HepG2 (cell line): ENCODE measurements at regions not wholly inside any gene's neighbourhood (a gene's known extent, or its start where the extent isn't known, plus 50 kb on each side); places are given as distances from the start of the nearest gene placed in this dataset.

Experiments used
- HNF4A ChIP-seq: sonication (generic); formaldehyde crosslinking; IDR thresholded peaks from 2 replicates; pipeline ENCODE4 v1.4.0; 2020; ENCODE audit warnings: missing genetic modification reagents
- HNRNPUL1 ChIP-seq: fragments of 200-400 bp; formaldehyde crosslinking; IDR thresholded peaks from 2 replicates; pipeline ENCODE4 v1.6.1; 2017; ENCODE audit warnings: low read depth, mild to moderate bottlenecking, low read length, moderate library complexity
- JDP2 ChIP-seq: sonication (generic); formaldehyde crosslinking; IDR thresholded peaks from 2 replicates; pipeline ENCODE4 v1.8.1; 2022; ENCODE audit warnings: missing genetic modification reagents, borderline replicate concordance
- KLF11 ChIP-seq: IDR thresholded peaks from 2 replicates; pipeline ENCODE4 v1.6.1; 2016; ENCODE audit warnings: missing compliant biosample characterization
- MLX ChIP-seq: IDR thresholded peaks from 2 replicates; pipeline ENCODE4 v1.6.1; 2016
- NAIF1 ChIP-seq: sonication (generic); formaldehyde crosslinking; IDR thresholded peaks from 2 replicates; pipeline ENCODE4 v1.5.0; 2020; ENCODE audit warnings: mild to moderate bottlenecking, missing genetic modification reagents, borderline replicate concordance
- NFE2 ChIP-seq: sonication (generic); formaldehyde crosslinking; IDR thresholded peaks from 2 replicates; pipeline ENCODE4 v1.4.0; 2020; ENCODE audit warnings: missing genetic modification reagents
- NFE2L1 ChIP-seq: sonication (generic); formaldehyde crosslinking; IDR thresholded peaks from 2 replicates; pipeline ENCODE4 v1.4.0; 2020; ENCODE audit warnings: missing genetic modification reagents, mild to moderate bottlenecking, borderline replicate concordance
- PCBP2 ChIP-seq: fragments of 200-400 bp; formaldehyde crosslinking; optimal IDR thresholded peaks from 2 replicates; pipeline ENCODE3; 2018; ENCODE audit warnings: low read length, low read depth; ENCODE audit not compliant: poor library complexity, severe bottlenecking
- RBM22 ChIP-seq: fragments of 200-400 bp; formaldehyde crosslinking; optimal IDR thresholded peaks from 2 replicates; pipeline ENCODE3; 2017; ENCODE audit warnings: mild to moderate bottlenecking, low read length, moderate library complexity
- REPIN1 ChIP-seq: sonication (generic); formaldehyde crosslinking; IDR thresholded peaks from 2 replicates; pipeline ENCODE4 v1.8.0; 2022; ENCODE audit warnings: missing genetic modification reagents, low read depth, mild to moderate bottlenecking, borderline replicate concordance
- SMAD3 ChIP-seq: sonication (generic); formaldehyde crosslinking; IDR thresholded peaks from 2 replicates; pipeline ENCODE4 v1.4.0; 2020; ENCODE audit warnings: missing genetic modification reagents
- SMARCE1 ChIP-seq: fragments of 450-650 bp; IDR thresholded peaks from 2 replicates; pipeline ENCODE4 v1.6.1; 2017; ENCODE audit warnings: borderline replicate concordance
- SP140L ChIP-seq: sonication (generic); formaldehyde crosslinking; IDR thresholded peaks from 2 replicates; pipeline ENCODE4 v1.4.0; 2020; ENCODE audit warnings: missing genetic modification reagents, borderline replicate concordance
- SP2 ChIP-seq: sonication (generic); formaldehyde crosslinking; IDR thresholded peaks from 2 replicates; pipeline ENCODE4 v1.5.1; 2020; ENCODE audit warnings: mild to moderate bottlenecking, missing genetic modification reagents
- ZBTB21 ChIP-seq: sonication (generic); formaldehyde crosslinking; IDR thresholded peaks from 2 replicates; pipeline ENCODE4 v1.4.0; 2020; ENCODE audit warnings: missing genetic modification reagents
- ZFP37 ChIP-seq: sonication (generic); formaldehyde crosslinking; IDR thresholded peaks from 2 replicates; pipeline ENCODE4 v1.4.0; 2020; ENCODE audit warnings: missing genetic modification reagents, borderline replicate concordance
- ZNF124 ChIP-seq: sonication (generic); formaldehyde crosslinking; IDR thresholded peaks from 2 replicates; pipeline ENCODE4 v1.4.0; 2020; ENCODE audit warnings: missing genetic modification reagents
- ZNF20 ChIP-seq: sonication (generic); formaldehyde crosslinking; IDR thresholded peaks from 2 replicates; pipeline ENCODE4 v1.4.0; 2020; ENCODE audit warnings: mild to moderate bottlenecking, moderate library complexity, missing genetic modification reagents
- ZNF335 ChIP-seq: sonication (generic); formaldehyde crosslinking; IDR thresholded peaks from 2 replicates; pipeline ENCODE4 v1.4.0; 2020; ENCODE audit warnings: missing genetic modification reagents
- ZNF546 ChIP-seq: sonication (generic); formaldehyde crosslinking; conservative IDR thresholded peaks from 2 replicates; pipeline ENCODE4 v1.8.1; 2023; ENCODE audit warnings: mild to moderate bottlenecking, missing genetic modification reagents
- ZNF567 ChIP-seq: sonication (generic); formaldehyde crosslinking; IDR thresholded peaks from 2 replicates; pipeline ENCODE4 v1.8.1; 2023; ENCODE audit warnings: mild to moderate bottlenecking, missing genetic modification reagents, borderline replicate concordance
- ZNF746 ChIP-seq: sonication (generic); formaldehyde crosslinking; IDR thresholded peaks from 2 replicates; pipeline ENCODE4 v1.8.0; 2022; ENCODE audit warnings: mild to moderate bottlenecking, missing genetic modification reagents
- ZNF768 ChIP-seq: sonication (generic); formaldehyde crosslinking; IDR thresholded peaks from 2 replicates; pipeline ENCODE4 v1.4.0; 2020; ENCODE audit warnings: missing genetic modification reagents
- TF ChIP-seq, protein P1 (sequence below): sonication (generic); formaldehyde crosslinking; conservative IDR thresholded peaks from 2 replicates; pipeline ENCODE4 v1.4.0; 2020; ENCODE audit warnings: missing genetic modification reagents
- TF ChIP-seq, protein P2 (sequence below): sonication (generic); formaldehyde crosslinking; IDR thresholded peaks from 2 replicates; pipeline ENCODE4 v1.5.0; 2020; ENCODE audit warnings: mild to moderate bottlenecking, missing genetic modification reagents
- TF ChIP-seq, protein P3 (sequence below): sonication (generic); formaldehyde crosslinking; IDR thresholded peaks from 2 replicates; pipeline ENCODE4 v1.4.0; 2020; ENCODE audit warnings: missing genetic modification reagents
- TF ChIP-seq, protein P4 (sequence below): sonication (generic); formaldehyde crosslinking; IDR thresholded peaks from 2 replicates; pipeline ENCODE4 v1.4.0; 2020; ENCODE audit warnings: missing genetic modification reagents, borderline replicate concordance

DNA sequence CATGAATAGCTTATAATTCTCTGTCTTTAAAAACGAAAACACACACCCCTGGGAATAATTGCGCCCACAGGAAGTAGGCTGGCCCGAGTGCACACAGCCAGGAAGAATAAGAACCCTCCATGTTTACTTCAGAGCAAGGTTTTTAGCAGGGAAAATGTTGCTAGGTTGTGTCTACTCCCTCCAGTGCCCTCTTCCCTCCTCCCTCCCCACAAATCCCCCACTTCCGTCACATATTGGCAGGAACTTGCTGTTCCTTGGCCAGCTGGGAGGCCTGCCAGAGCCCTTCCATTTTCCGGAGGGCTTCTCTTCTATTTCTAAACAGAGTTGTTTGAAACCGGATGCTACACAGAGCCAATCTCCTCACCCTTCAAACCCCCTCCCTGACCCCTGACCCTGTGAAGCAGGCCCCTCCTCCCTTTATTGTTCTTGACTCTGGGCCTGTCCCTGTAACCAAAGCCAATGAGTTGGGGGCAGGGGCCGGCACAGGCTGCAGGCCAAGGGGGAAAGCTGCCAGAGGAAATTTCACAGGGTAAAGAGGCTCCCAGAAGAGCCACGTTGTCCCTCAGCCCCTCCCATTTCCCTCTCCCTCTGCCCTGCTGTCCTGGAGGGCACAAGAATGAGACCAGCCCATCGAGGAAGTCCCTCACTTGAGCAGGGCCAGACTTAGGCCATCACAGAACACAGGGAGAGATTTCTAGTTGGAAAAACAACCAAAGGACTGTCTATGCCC is 49.8 kb upstream of the LGALSL start (continued):
- TF ChIP-seq NFE2L1 (CRISPR knock-in tag) (no peak), ZNF746 (CRISPR knock-in tag) (peak; percentile 61; the same call in 1 of the 2 replicates), ZFP37 (CRISPR knock-in tag) (no peak), SP2 (CRISPR knock-in tag) (no peak), ZNF768 (CRISPR knock-in tag) (no peak), ZNF567 (CRISPR knock-in tag) (no peak; the same call in 1 of the 2 replicates), HNF4A (CRISPR knock-in tag) (no peak), ZNF124 (CRISPR knock-in tag) (no peak), SP140L (CRISPR knock-in tag) (no peak), REPIN1 (no peak), JDP2 (no peak), MLX (CRISPR knock-in tag) (no peak), ZBTB21 (CRISPR knock-in tag) (no peak), SMAD3 (CRISPR knock-in tag) (no peak), KLF11 (no peak), PCBP2 (peak; percentile 62), ZNF335 (CRISPR knock-in tag) (0 out of 2 replicates have a peak, but pooled peaks have one; percentile 39), ZNF546 (CRISPR knock-in tag) (no peak), ZNF20 (CRISPR knock-in tag) (no peak), RBM22 (no peak), HNRNPUL1 (no peak), SMARCE1 (no peak), NFE2 (CRISPR knock-in tag) (no peak), NAIF1 (CRISPR knock-in tag) (no peak)
- TF ChIP-seq, protein P1, sequence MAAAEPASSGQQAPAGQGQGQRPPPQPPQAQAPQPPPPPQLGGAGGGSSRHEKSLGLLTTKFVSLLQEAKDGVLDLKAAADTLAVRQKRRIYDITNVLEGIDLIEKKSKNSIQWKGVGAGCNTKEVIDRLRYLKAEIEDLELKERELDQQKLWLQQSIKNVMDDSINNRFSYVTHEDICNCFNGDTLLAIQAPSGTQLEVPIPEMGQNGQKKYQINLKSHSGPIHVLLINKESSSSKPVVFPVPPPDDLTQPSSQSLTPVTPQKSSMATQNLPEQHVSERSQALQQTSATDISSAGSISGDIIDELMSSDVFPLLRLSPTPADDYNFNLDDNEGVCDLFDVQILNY (CRISPR knock-in tag): no peak
- TF ChIP-seq, protein P2, sequence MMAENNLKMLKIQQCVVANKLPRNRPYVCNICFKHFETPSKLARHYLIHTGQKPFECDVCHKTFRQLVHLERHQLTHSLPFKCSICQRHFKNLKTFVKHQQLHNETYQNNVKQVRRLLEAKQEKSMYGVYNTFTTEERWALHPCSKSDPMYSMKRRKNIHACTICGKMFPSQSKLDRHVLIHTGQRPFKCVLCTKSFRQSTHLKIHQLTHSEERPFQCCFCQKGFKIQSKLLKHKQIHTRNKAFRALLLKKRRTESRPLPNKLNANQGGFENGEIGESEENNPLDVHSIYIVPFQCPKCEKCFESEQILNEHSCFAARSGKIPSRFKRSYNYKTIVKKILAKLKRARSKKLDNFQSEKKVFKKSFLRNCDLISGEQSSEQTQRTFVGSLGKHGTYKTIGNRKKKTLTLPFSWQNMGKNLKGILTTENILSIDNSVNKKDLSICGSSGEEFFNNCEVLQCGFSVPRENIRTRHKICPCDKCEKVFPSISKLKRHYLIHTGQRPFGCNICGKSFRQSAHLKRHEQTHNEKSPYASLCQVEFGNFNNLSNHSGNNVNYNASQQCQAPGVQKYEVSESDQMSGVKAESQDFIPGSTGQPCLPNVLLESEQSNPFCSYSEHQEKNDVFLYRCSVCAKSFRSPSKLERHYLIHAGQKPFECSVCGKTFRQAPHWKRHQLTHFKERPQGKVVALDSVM (CRISPR knock-in tag): no peak
- TF ChIP-seq, protein P3, sequence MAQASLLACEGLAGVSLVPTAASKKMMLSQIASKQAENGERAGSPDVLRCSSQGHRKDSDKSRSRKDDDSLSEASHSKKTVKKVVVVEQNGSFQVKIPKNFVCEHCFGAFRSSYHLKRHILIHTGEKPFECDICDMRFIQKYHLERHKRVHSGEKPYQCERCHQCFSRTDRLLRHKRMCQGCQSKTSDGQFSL (CRISPR knock-in tag): no peak
- TF ChIP-seq, protein P4, sequence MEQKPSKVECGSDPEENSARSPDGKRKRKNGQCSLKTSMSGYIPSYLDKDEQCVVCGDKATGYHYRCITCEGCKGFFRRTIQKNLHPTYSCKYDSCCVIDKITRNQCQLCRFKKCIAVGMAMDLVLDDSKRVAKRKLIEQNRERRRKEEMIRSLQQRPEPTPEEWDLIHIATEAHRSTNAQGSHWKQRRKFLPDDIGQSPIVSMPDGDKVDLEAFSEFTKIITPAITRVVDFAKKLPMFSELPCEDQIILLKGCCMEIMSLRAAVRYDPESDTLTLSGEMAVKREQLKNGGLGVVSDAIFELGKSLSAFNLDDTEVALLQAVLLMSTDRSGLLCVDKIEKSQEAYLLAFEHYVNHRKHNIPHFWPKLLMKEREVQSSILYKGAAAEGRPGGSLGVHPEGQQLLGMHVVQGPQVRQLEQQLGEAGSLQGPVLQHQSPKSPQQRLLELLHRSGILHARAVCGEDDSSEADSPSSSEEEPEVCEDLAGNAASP (CRISPR knock-in tag): no peak
